ENCODE measurements at regions not wholly inside any gene's neighbourhood (a gene's known extent, or its start where the extent isn't known, plus 50 kb on each side); places are given as distances from the start of the nearest gene placed in this dataset.
"Not testable (repeated sequence)": the region's sequence is repeated elsewhere in the genome, so short reads cannot be mapped to it uniquely, and the experiment has no call there.

DNA sequence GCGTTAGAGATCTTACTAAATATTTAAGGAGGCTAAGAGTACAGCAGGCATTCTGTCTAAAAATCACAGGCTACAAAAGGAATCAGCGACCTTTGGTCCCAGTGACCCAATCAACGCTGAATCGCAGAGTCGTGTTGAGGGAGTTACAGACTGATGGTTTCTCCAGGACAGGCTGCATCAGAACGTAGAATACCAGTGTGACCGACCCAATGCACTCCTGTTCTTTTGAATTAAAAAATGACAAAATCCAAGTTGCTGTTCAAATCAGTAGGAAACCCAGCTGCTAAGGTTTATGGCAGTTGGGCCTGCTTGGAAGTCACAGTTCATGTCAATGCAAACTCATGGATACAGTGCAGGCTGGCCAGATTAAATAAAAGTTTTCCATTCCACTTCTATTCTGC lies 155.8 kb upstream of the AFDN start:
- no peak overlapping the region for H3K27ac ChIP-seq
- no peak overlapping the region for H3K4me2 ChIP-seq
- no peak for TF ChIP-seq KDM1A (IDR thresholded peaks at IDR 0.05; ENCODE audit: low read depth)
- no peak for TF ChIP-seq POLR2A (IDR thresholded peaks at IDR 0.05; ENCODE audit: low read length)
- TF ChIP-seq, protein P1, sequence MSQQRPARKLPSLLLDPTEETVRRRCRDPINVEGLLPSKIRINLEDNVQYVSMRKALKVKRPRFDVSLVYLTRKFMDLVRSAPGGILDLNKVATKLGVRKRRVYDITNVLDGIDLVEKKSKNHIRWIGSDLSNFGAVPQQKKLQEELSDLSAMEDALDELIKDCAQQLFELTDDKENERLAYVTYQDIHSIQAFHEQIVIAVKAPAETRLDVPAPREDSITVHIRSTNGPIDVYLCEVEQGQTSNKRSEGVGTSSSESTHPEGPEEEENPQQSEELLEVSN (IDR thresholded peaks at IDR 0.05; ENCODE audit: borderline replicate concordance, low read depth), result no peak
- TF ChIP-seq GATA3 (IDR thresholded peaks at IDR 0.05; ENCODE audit: borderline replicate concordance), result no peak
- TF ChIP-seq EHF (CRISPR knock-in tag; IDR thresholded peaks at IDR 0.05), result no peak
- no peak for TF ChIP-seq JUN (IDR thresholded peaks at IDR 0.05)
- TF ChIP-seq ZSCAN20 (CRISPR knock-in tag; IDR thresholded peaks at IDR 0.05), result no peak
- TF ChIP-seq HOXA7 (CRISPR knock-in tag; IDR thresholded peaks at IDR 0.05), result no peak
- no peak for TF ChIP-seq MAFK (IDR thresholded peaks at IDR 0.05; ENCODE audit: partially characterized antibody)
- TF ChIP-seq, protein P2, sequence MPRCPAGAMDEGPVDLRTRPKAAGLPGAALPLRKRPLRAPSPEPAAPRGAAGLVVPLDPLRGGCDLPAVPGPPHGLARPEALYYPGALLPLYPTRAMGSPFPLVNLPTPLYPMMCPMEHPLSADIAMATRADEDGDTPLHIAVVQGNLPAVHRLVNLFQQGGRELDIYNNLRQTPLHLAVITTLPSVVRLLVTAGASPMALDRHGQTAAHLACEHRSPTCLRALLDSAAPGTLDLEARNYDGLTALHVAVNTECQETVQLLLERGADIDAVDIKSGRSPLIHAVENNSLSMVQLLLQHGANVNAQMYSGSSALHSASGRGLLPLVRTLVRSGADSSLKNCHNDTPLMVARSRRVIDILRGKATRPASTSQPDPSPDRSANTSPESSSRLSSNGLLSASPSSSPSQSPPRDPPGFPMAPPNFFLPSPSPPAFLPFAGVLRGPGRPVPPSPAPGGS (IDR thresholded peaks at IDR 0.05), result no peak
- no peak for TF ChIP-seq NR3C1 (IDR thresholded peaks at IDR 0.05)
- no peak for TF ChIP-seq POLR2AphosphoS2 (conservative IDR thresholded peaks at IDR 0.05; ENCODE audit: low read length)
- no peaks in the 10 kb centered on the region for H3K4me1 ChIP-seq
- no peaks in the 10 kb centered on the region for H3K9me3 ChIP-seq
- FAIRE-seq (no peak), DNase-seq (ENCODE audit: low read depth in 1 of 2, low spot score in 1 of 2) (no peak), ATAC-seq (no peak)
- no peak overlapping the region for H3K4me3 ChIP-seq
- ChIA-PET CTCF (no interaction called here), POLR2A (no interaction called here)
- WGBS (ENCODE audit: missing lambda C conversion rate), result 84% methylated on average over 7 of the region's 7 CpGs

DNA sequence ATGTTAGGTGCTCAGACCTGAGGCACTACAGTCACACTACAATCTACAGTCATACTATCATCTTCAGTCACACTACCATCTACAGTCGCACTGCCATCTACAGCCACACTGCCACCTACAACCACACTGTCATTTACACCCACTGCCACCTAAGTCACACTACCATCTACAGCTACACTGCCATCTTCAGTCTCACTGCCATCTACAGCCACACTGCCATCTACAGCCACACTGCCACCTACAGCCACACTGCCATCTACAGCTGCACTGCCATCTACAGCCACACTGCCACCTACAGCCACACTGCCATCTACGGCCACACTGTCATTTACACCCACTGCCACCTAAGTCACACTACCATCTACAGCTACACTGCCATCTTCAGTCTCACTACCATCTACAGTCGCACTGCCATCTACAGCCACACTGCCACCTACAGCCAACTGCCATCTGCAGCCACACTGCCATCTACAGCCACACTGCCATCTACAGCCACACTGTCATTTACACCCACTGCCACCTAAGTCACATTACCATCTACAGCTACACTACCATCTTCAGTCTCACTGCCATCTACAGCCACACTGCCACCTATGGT lies 155.2 kb upstream of the AFDN start:
- H3K4me3 ChIP-seq, POLR2A ChIA-PET, H3K9me3 ChIP-seq, H3K27ac ChIP-seq, FAIRE-seq, ATAC-seq, CTCF ChIA-PET, H3K4me1 ChIP-seq, H3K4me2 ChIP-seq: not testable (repeated sequence)
- peak in 1 of 2 experiments; percentile 17 for DNase-seq (ENCODE audit: low read depth in 1 of 2, low spot score in 1 of 2)
- 88% methylated on average over 2 of the region's 3 CpGs for WGBS (ENCODE audit: missing lambda C conversion rate)

DNA sequence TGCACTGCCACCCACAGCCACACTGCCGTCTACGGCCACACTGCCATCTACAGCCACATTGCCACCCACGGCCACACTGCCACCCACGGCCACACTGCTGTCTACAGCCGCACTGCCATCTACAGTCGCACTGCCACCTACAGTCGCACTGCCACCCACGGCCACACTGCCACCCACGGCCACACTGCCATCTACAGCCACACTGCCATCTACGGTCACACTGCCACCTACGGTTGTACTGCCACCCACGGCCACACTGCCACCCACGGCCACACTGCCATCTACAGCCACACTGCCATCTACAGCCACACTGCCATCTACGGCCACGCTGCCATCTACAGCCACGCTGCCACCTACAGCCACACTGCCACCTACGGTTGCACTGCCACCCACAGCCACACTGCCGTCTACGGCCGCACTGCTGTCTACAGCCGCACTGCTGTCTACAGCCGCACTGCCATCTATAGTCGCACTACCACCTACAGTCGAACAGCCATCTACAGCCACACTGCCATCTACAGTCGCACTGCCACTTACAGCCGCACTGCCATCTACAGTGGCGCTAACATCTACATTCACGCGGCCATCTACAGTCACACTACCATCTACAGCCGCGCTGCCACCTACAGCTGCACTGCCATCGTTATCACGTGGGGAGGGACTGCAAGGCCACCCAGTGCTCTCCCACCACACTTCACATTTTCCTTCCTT lies 154.6 kb upstream of the AFDN start:
- ChIA-PET POLR2A (no interaction called here), CTCF (no interaction called here)
- H3K9me3 ChIP-seq, result no peaks in the 10 kb centered on the region
- H3K4me1 ChIP-seq, result 0 out of 3 replicates have a peak, but pooled peaks cover 5% of the 10 kb centered on the region
- no peak overlapping the region for H3K4me3 ChIP-seq
- FAIRE-seq (no peak), ATAC-seq (no peak), DNase-seq (ENCODE audit: low read depth in 1 of 2, low spot score in 1 of 2) (no peak)
- 81% methylated on average over 28 of the region's 33 CpGs for WGBS (ENCODE audit: missing lambda C conversion rate)
- TF ChIP-seq, protein P2 (IDR thresholded peaks at IDR 0.05), result no peak
- no peak for TF ChIP-seq CEBPB (IDR thresholded peaks at IDR 0.05)
- TF ChIP-seq MAFK (IDR thresholded peaks at IDR 0.05; ENCODE audit: partially characterized antibody), result no peak
- no peak for TF ChIP-seq CHD4 (IDR thresholded peaks at IDR 0.05; ENCODE audit: borderline replicate concordance)
- TF ChIP-seq, protein P1 (IDR thresholded peaks at IDR 0.05; ENCODE audit: borderline replicate concordance, low read depth), result no peak
- TF ChIP-seq MYC (IDR thresholded peaks at IDR 0.05; ENCODE audit: borderline replicate concordance, low read length), result no peak
- TF ChIP-seq CHD2 (IDR thresholded peaks at IDR 0.05; ENCODE audit: low read length, partially characterized antibody), result no peak
- no peak for TF ChIP-seq SMC3 (IDR thresholded peaks at IDR 0.05)
- no peak for TF ChIP-seq RFX5 (IDR thresholded peaks at IDR 0.05)
- no peak for TF ChIP-seq PHF8 (IDR thresholded peaks at IDR 0.05; ENCODE audit: borderline replicate concordance, low read depth)
- TF ChIP-seq POLR2A (IDR thresholded peaks at IDR 0.05; ENCODE audit: low read length), result no peak
- TF ChIP-seq, protein P3, sequence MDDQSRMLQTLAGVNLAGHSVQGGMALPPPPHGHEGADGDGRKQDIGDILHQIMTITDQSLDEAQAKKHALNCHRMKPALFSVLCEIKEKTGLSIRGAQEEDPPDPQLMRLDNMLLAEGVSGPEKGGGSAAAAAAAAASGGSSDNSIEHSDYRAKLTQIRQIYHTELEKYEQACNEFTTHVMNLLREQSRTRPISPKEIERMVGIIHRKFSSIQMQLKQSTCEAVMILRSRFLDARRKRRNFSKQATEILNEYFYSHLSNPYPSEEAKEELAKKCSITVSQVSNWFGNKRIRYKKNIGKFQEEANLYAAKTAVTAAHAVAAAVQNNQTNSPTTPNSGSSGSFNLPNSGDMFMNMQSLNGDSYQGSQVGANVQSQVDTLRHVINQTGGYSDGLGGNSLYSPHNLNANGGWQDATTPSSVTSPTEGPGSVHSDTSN (IDR thresholded peaks at IDR 0.05), result no peak
- TF ChIP-seq RCOR1 (IDR thresholded peaks at IDR 0.05; ENCODE audit: low read depth, low read length), result no peak
- no peak for TF ChIP-seq GATA3 (IDR thresholded peaks at IDR 0.05; ENCODE audit: borderline replicate concordance)
- TF ChIP-seq, protein P4, sequence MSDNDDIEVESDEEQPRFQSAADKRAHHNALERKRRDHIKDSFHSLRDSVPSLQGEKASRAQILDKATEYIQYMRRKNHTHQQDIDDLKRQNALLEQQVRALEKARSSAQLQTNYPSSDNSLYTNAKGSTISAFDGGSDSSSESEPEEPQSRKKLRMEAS (IDR thresholded peaks at IDR 0.05), result no peak
- TF ChIP-seq SREBF2 (IDR thresholded peaks at IDR 0.05), result no peak
- TF ChIP-seq HEYL (CRISPR knock-in tag; IDR thresholded peaks at IDR 0.05), result no peak
- no peak for TF ChIP-seq FOXS1 (CRISPR knock-in tag; IDR thresholded peaks at IDR 0.05)
- no peak for TF ChIP-seq EHF (CRISPR knock-in tag; IDR thresholded peaks at IDR 0.05)
- no peak overlapping the region for H3K4me2 ChIP-seq
- no peak overlapping the region for H3K27ac ChIP-seq
